ENCODE measurements at regions not wholly inside any gene's neighbourhood (a gene's known extent, or its start where the extent isn't known, plus 50 kb on each side); places are given as distances from the start of the nearest gene placed in this dataset.

GRCh38 chr2:76314271-76315020, 603.7 kb upstream of the GCFC2 start:
- H3K4me3 ChIP-seq (ENCODE audit: low read depth, low read length), result no peak overlapping the region
- no peaks in the 10 kb centered on the region for H3K4me1 ChIP-seq (ENCODE audit: control insufficient read depth, insufficient read depth, low read length)
- H3K9ac ChIP-seq (ENCODE audit: low read depth, low read length), result no peak overlapping the region
- no peaks in the 10 kb centered on the region for H3K36me3 ChIP-seq (ENCODE audit: control insufficient read depth, insufficient read depth, low read length)
- no peaks in the 10 kb centered on the region for H3K27me3 ChIP-seq (ENCODE audit: control insufficient read depth, insufficient read depth, low read length)
- no peaks in the 10 kb centered on the region for H3K9me3 ChIP-seq (ENCODE audit: control insufficient read depth, insufficient read depth, low read length)

GRCh38 chr2:76312236-76312635, 601.5 kb upstream of the GCFC2 start:
- no peaks in the 10 kb centered on the region for H3K4me1 ChIP-seq (ENCODE audit: control insufficient read depth, insufficient read depth, low read length)
- no peak overlapping the region for H3K9ac ChIP-seq (ENCODE audit: low read depth, low read length)
- H3K9me3 ChIP-seq (ENCODE audit: control insufficient read depth, insufficient read depth, low read length), result no peaks in the 10 kb centered on the region
- H3K27me3 ChIP-seq (ENCODE audit: control insufficient read depth, insufficient read depth, low read length), result no peaks in the 10 kb centered on the region
- H3K36me3 ChIP-seq (ENCODE audit: control insufficient read depth, insufficient read depth, low read length), result no peaks in the 10 kb centered on the region
- H3K4me3 ChIP-seq (ENCODE audit: low read depth, low read length), result no peak overlapping the region

GRCh38 chr2:76311728-76312127, 601.0 kb upstream of the GCFC2 start:
- H3K9ac ChIP-seq (ENCODE audit: low read depth, low read length), result no peak overlapping the region
- H3K9me3 ChIP-seq (ENCODE audit: control insufficient read depth, insufficient read depth, low read length), result no peaks in the 10 kb centered on the region
- no peaks in the 10 kb centered on the region for H3K4me1 ChIP-seq (ENCODE audit: control insufficient read depth, insufficient read depth, low read length)

GRCh38 chr2:76310894-76311633, 600.3 kb upstream of the GCFC2 start:
- no peaks in the 10 kb centered on the region for H3K9me3 ChIP-seq (ENCODE audit: control insufficient read depth, insufficient read depth, low read length)
- H3K27me3 ChIP-seq (ENCODE audit: control insufficient read depth, insufficient read depth, low read length), result no peaks in the 10 kb centered on the region
- H3K4me1 ChIP-seq (ENCODE audit: control insufficient read depth, insufficient read depth, low read length), result no peaks in the 10 kb centered on the region
- no peak overlapping the region for H3K9ac ChIP-seq (ENCODE audit: low read depth, low read length)
- no peaks in the 10 kb centered on the region for H3K36me3 ChIP-seq (ENCODE audit: control insufficient read depth, insufficient read depth, low read length)
- no peak overlapping the region for H3K4me3 ChIP-seq (ENCODE audit: low read depth, low read length)

More at GRCh38 chr2:76311728-76312127, 601.0 kb upstream of the GCFC2 start:
- H3K4me3 ChIP-seq (ENCODE audit: low read depth, low read length), result no peak overlapping the region
- H3K36me3 ChIP-seq (ENCODE audit: control insufficient read depth, insufficient read depth, low read length), result no peaks in the 10 kb centered on the region
- H3K27me3 ChIP-seq (ENCODE audit: control insufficient read depth, insufficient read depth, low read length), result no peaks in the 10 kb centered on the region

- H3K9me3 ChIP-seq (ENCODE audit: control insufficient read depth, insufficient read depth, low read length), result no peaks in the 10 kb centered on the region
- H3K36me3 ChIP-seq (ENCODE audit: control insufficient read depth, insufficient read depth, low read length), result no peaks in the 10 kb centered on the region
- H3K27me3 ChIP-seq (ENCODE audit: control insufficient read depth, insufficient read depth, low read length), result no peaks in the 10 kb centered on the region
- no peaks in the 10 kb centered on the region for H3K4me1 ChIP-seq (ENCODE audit: control insufficient read depth, insufficient read depth, low read length)
- H3K4me3 ChIP-seq (ENCODE audit: low read depth, low read length), result no peak overlapping the region
- H3K9ac ChIP-seq (ENCODE audit: low read depth, low read length), result no peak overlapping the region
Measured at GRCh38 chr2:76307495-76307894, 596.8 kb upstream of the GCFC2 start.

GRCh38 chr2:76298041-76298440, 587.3 kb upstream of the GCFC2 start:
- Histone ChIP-seq H3K4me3 (ENCODE audit: low read depth, low read length) (no peak overlapping the region), H3K36me3 (ENCODE audit: control insufficient read depth, insufficient read depth, low read length) (no peaks in the 10 kb centered on the region), H3K9ac (ENCODE audit: low read depth, low read length) (no peak overlapping the region), H3K4me1 (ENCODE audit: control insufficient read depth, insufficient read depth, low read length) (no peaks in the 10 kb centered on the region), H3K9me3 (ENCODE audit: control insufficient read depth, insufficient read depth, low read length) (no peaks in the 10 kb centered on the region), H3K27me3 (ENCODE audit: control insufficient read depth, insufficient read depth, low read length) (no peaks in the 10 kb centered on the region)

GRCh38 chr2:76296438-76296837, 585.7 kb upstream of the GCFC2 start:
- no peak overlapping the region for H3K4me3 ChIP-seq (ENCODE audit: low read depth, low read length)
- no peaks in the 10 kb centered on the region for H3K9me3 ChIP-seq (ENCODE audit: control insufficient read depth, insufficient read depth, low read length)
- no peak overlapping the region for H3K9ac ChIP-seq (ENCODE audit: low read depth, low read length)
- H3K27me3 ChIP-seq (ENCODE audit: control insufficient read depth, insufficient read depth, low read length), result no peaks in the 10 kb centered on the region
- H3K36me3 ChIP-seq (ENCODE audit: control insufficient read depth, insufficient read depth, low read length), result no peaks in the 10 kb centered on the region
- no peaks in the 10 kb centered on the region for H3K4me1 ChIP-seq (ENCODE audit: control insufficient read depth, insufficient read depth, low read length)

- Histone ChIP-seq H3K36me3 (ENCODE audit: control insufficient read depth, insufficient read depth, low read length) (no peaks in the 10 kb centered on the region), H3K4me1 (ENCODE audit: control insufficient read depth, insufficient read depth, low read length) (no peaks in the 10 kb centered on the region), H3K9ac (ENCODE audit: low read depth, low read length) (no peak overlapping the region), H3K9me3 (ENCODE audit: control insufficient read depth, insufficient read depth, low read length) (no peaks in the 10 kb centered on the region), H3K27me3 (ENCODE audit: control insufficient read depth, insufficient read depth, low read length) (no peaks in the 10 kb centered on the region), H3K4me3 (ENCODE audit: low read depth, low read length) (no peak overlapping the region)
Measured at GRCh38 chr2:76295762-76296161, 585.0 kb upstream of the GCFC2 start.

- no peaks in the 10 kb centered on the region for H3K27me3 ChIP-seq (ENCODE audit: control insufficient read depth, insufficient read depth, low read length)
- no peaks in the 10 kb centered on the region for H3K9me3 ChIP-seq (ENCODE audit: control insufficient read depth, insufficient read depth, low read length)
- H3K4me1 ChIP-seq (ENCODE audit: control insufficient read depth, insufficient read depth, low read length), result no peaks in the 10 kb centered on the region
- H3K36me3 ChIP-seq (ENCODE audit: control insufficient read depth, insufficient read depth, low read length), result no peaks in the 10 kb centered on the region
- H3K4me3 ChIP-seq (ENCODE audit: low read depth, low read length), result no peak overlapping the region
- H3K9ac ChIP-seq (ENCODE audit: low read depth, low read length), result no peak overlapping the region
Measured at GRCh38 chr2:76288598-76288997, 577.9 kb upstream of the GCFC2 start.

GRCh38 chr2:76288146-76288545, 577.4 kb upstream of the GCFC2 start:
- Histone ChIP-seq H3K36me3 (ENCODE audit: control insufficient read depth, insufficient read depth, low read length) (no peaks in the 10 kb centered on the region), H3K27me3 (ENCODE audit: control insufficient read depth, insufficient read depth, low read length) (no peaks in the 10 kb centered on the region), H3K9ac (ENCODE audit: low read depth, low read length) (no peak overlapping the region), H3K4me3 (ENCODE audit: low read depth, low read length) (no peak overlapping the region), H3K4me1 (ENCODE audit: control insufficient read depth, insufficient read depth, low read length) (no peaks in the 10 kb centered on the region), H3K9me3 (ENCODE audit: control insufficient read depth, insufficient read depth, low read length) (no peaks in the 10 kb centered on the region)

GRCh38 chr2:76283350-76283749, 572.6 kb upstream of the GCFC2 start:
- Histone ChIP-seq H3K4me1 (ENCODE audit: control insufficient read depth, insufficient read depth, low read length) (no peaks in the 10 kb centered on the region), H3K36me3 (ENCODE audit: control insufficient read depth, insufficient read depth, low read length) (no peaks in the 10 kb centered on the region), H3K9ac (ENCODE audit: low read depth, low read length) (no peak overlapping the region), H3K27me3 (ENCODE audit: control insufficient read depth, insufficient read depth, low read length) (no peaks in the 10 kb centered on the region), H3K4me3 (ENCODE audit: low read depth, low read length) (no peak overlapping the region), H3K9me3 (ENCODE audit: control insufficient read depth, insufficient read depth, low read length) (no peaks in the 10 kb centered on the region)

Measured in iPS-15b (cell line).